WI38 (cell line): ENCODE measurements at regions not wholly inside any gene's neighbourhood (a gene's known extent, or its start where the extent isn't known, plus 50 kb on each side); places are given as distances from the start of the nearest gene placed in this dataset.

Source experiments
- H3K4me3 ChIP-seq: 2 replicates; pipeline ENCODE4 v1.5.1; 2011; ENCODE audit warnings: low read depth, mild to moderate bottlenecking, control low read depth, low read length
- CTCF ChIP-seq: IDR thresholded peaks from 2 replicates; pipeline ENCODE4 v1.5.1; 2012; ENCODE audit warnings: low read depth, mild to moderate bottlenecking, control low read depth, low read length

- no peak for TF ChIP-seq CTCF
- H3K4me3 ChIP-seq: no peak overlapping the region
Observed at GRCh38 chr5:145163876-145164275, 671.3 kb downstream of the PRELID2 start.

- H3K4me3 ChIP-seq: no peak overlapping the region
- no peak for TF ChIP-seq CTCF
Observed at GRCh38 chr5:145162626-145163025, 672.5 kb downstream of the PRELID2 start.

GRCh38 chr5:145161391-145161790, 673.8 kb downstream of the PRELID2 start:
- TF ChIP-seq CTCF: no peak
- H3K4me3 ChIP-seq: no peak overlapping the region

GRCh38 chr5:145160679-145161078, 674.5 kb downstream of the PRELID2 start:
- H3K4me3 ChIP-seq: no peak overlapping the region
- TF ChIP-seq CTCF: no peak

- TF ChIP-seq CTCF: no peak
- H3K4me3 ChIP-seq: no peak overlapping the region
Observed at GRCh38 chr5:145158730-145159129, 676.4 kb downstream of the PRELID2 start.

GRCh38 chr5:145157841-145158240, 677.3 kb downstream of the PRELID2 start:
- H3K4me3 ChIP-seq: no peak overlapping the region
- no peak for TF ChIP-seq CTCF

GRCh38 chr5:145141534-145141933, 693.6 kb downstream of the PRELID2 start:
- no peak overlapping the region for H3K4me3 ChIP-seq
- no peak for TF ChIP-seq CTCF
